IMR-90 (cell line): ENCODE measurements at regions not wholly inside any gene's neighbourhood (a gene's known extent, or its start where the extent isn't known, plus 50 kb on each side); places are given as distances from the start of the nearest gene placed in this dataset.

Source experiments
- ATAC-seq: fragments of 200-7000 bp; cut with Tn5 transposase; 2 replicates; pipeline ENCODE4 v1.9.1; 2020; ENCODE audit warnings: low read depth, mild to moderate bottlenecking, moderate library complexity
- BruUV-seq: library from RNA; stranded (reverse); fragments of 400-500 nt; replicated peaks from 2 replicates; lab custom pipeline; 2021; lab: Mats Ljungman, UMichigan
- CTCF ChIA-PET: fragments of 300-600 bp; formaldehyde crosslinking; extraction: SDS; loops from one replicate; lab custom pipeline; 2021; ENCODE audit warnings: antibody characterized with exemption; lab: Yijun Ruan, JAX
- POLR2A ChIA-PET: fragments of 300-600 bp; sonication (Branson Sonifier 250); formaldehyde crosslinking; loops from one replicate; lab custom pipeline; 2022; ENCODE audit warnings: antibody characterized with exemption; ENCODE audit not compliant: unreplicated experiment; lab: Charles Lee
- DNase-seq: peaks from one replicate; pipeline ENCODE4 v3.0.0; 2013
- H2AFZ ChIP-seq: replicated peaks from 2 replicates; pipeline ENCODE3; 2013; ENCODE audit warnings: low read length, mild to moderate bottlenecking; ENCODE audit not compliant: poor library complexity
- H2AK5ac ChIP-seq: 2 replicates; pipeline ENCODE4 v1.6.1; 2013; ENCODE audit warnings: low read depth, low read length, inconsistent platforms
- H2AK9ac ChIP-seq: replicated peaks from 2 replicates; pipeline ENCODE3; 2013; ENCODE audit warnings: mild to moderate bottlenecking, low read depth, low read length, moderate library complexity; ENCODE audit not compliant: poor library complexity
- H2BK120ac ChIP-seq: 2 replicates; pipeline ENCODE4 v1.6.1; 2013; ENCODE audit warnings: low read depth, low read length, inconsistent platforms
- H2BK15ac ChIP-seq: 3 replicates; pipeline ENCODE4 v1.6.1; 2013; ENCODE audit warnings: low read depth, low read length, inconsistent platforms
- H2BK20ac ChIP-seq: 2 replicates; pipeline ENCODE4 v1.6.1; 2013; ENCODE audit warnings: low read depth, mild to moderate bottlenecking, inconsistent platforms, low read length, moderate library complexity
- H2BK5ac ChIP-seq: 2 replicates; pipeline ENCODE4 v1.6.1; 2013; ENCODE audit warnings: mild to moderate bottlenecking, low read depth, low read length, inconsistent platforms; ENCODE audit not compliant: poor library complexity, severe bottlenecking
- H3K14ac ChIP-seq: replicated peaks from 2 replicates; pipeline ENCODE4 v1.6.1; 2013; ENCODE audit warnings: low read depth, low read length, inconsistent platforms
- H3K18ac ChIP-seq: 2 replicates; pipeline ENCODE4 v1.6.1; 2013; ENCODE audit warnings: low read depth, low read length, control low read depth
- H3K23ac ChIP-seq: 2 replicates; pipeline ENCODE4 v1.6.1; 2013; ENCODE audit warnings: low read depth, low read length, inconsistent platforms
- H3K27ac ChIP-seq: 2 replicates; pipeline ENCODE4 v1.5.1; 2013; ENCODE audit warnings: mild to moderate bottlenecking, control low read depth, low read length; ENCODE audit not compliant: insufficient read depth
- H3K27me3 ChIP-seq: 2 replicates; pipeline ENCODE4 v1.6.1; 2013; ENCODE audit warnings: low read length; ENCODE audit not compliant: control insufficient read depth, insufficient read depth
- H3K36me3 ChIP-seq: 2 replicates; pipeline ENCODE4 v1.6.1; 2013; ENCODE audit warnings: low read length, mixed read lengths; ENCODE audit not compliant: control insufficient read depth, insufficient read depth
- H3K4ac ChIP-seq: 2 replicates; pipeline ENCODE4 v1.6.1; 2013; ENCODE audit warnings: low read depth, low read length, inconsistent platforms
- H3K4me1 ChIP-seq: 2 replicates; pipeline ENCODE4 v1.6.1; 2013; ENCODE audit warnings: low read length, mixed read lengths; ENCODE audit not compliant: control insufficient read depth, insufficient read depth
- H3K4me2 ChIP-seq: 2 replicates; pipeline ENCODE4 v1.6.1; 2013; ENCODE audit warnings: low read depth, mild to moderate bottlenecking, control low read depth, low read length, moderate library complexity
- H3K4me3 ChIP-seq: 2 replicates; pipeline ENCODE4 v1.5.1; 2013; ENCODE audit warnings: low read depth, mild to moderate bottlenecking, control low read depth, low read length, moderate library complexity; ENCODE audit not compliant: insufficient read depth
- H3K56ac ChIP-seq: 2 replicates; pipeline ENCODE4 v1.6.1; 2013; ENCODE audit warnings: low read length, inconsistent platforms; ENCODE audit not compliant: insufficient read depth; ENCODE audit errors: extremely low read depth
- H3K79me1 ChIP-seq, 2 experiments: 2 replicates each; pipeline ENCODE4 v1.6.1; 2013; ENCODE audit warnings: low read length in 2 of 2, inconsistent platforms in 1 of 2, low read depth in 1 of 2
- H3K9ac ChIP-seq: 2 replicates; pipeline ENCODE4 v1.6.1; 2013; ENCODE audit warnings: low read depth, low read length, control low read depth
- H3K9me1 ChIP-seq: 2 replicates; pipeline ENCODE4 v1.6.1; 2013; ENCODE audit warnings: low read length, inconsistent platforms; ENCODE audit not compliant: insufficient read depth
- H3K9me3 ChIP-seq: 2 replicates; pipeline ENCODE4 v1.6.1; 2013; ENCODE audit warnings: low read length; ENCODE audit not compliant: control insufficient read depth, insufficient read depth
- H4K20me1 ChIP-seq: 2 replicates; pipeline ENCODE4 v1.6.1; 2013; ENCODE audit warnings: low read length, inconsistent platforms; ENCODE audit not compliant: insufficient read depth
- H4K5ac ChIP-seq: 2 replicates; pipeline ENCODE4 v1.6.1; 2013; ENCODE audit warnings: mild to moderate bottlenecking, low read depth, low read length, control low read depth
- H4K8ac ChIP-seq, 2 experiments: 2 replicates each; pipeline ENCODE4 v1.6.1; 2013; ENCODE audit warnings: low read depth in 2 of 2, low read length in 2 of 2, control low read depth in 1 of 2, inconsistent platforms in 1 of 2
- H4K91ac ChIP-seq: 2 replicates; pipeline ENCODE4 v1.6.1; 2013; ENCODE audit warnings: low read depth, low read length, inconsistent platforms; ENCODE audit not compliant: insufficient read depth
- BHLHE40 ChIP-seq: fragments of 150-350 bp; IDR thresholded peaks from 2 replicates; pipeline ENCODE4 v1.6.1; 2016; ENCODE audit warnings: mild to moderate bottlenecking, low read depth, low read length
- CEBPB ChIP-seq: IDR thresholded peaks from 2 replicates; pipeline ENCODE4 v1.6.1; 2012; ENCODE audit warnings: low read depth, low read length, improper control_type of control experiment
- CHD1 ChIP-seq: IDR thresholded peaks from 2 replicates; pipeline ENCODE4 v1.6.1; 2012; ENCODE audit warnings: low read depth, low read length, improper control_type of control experiment
- FOS ChIP-seq: fragments of 150-350 bp; IDR thresholded peaks from 2 replicates; pipeline ENCODE4 v1.6.1; 2016; ENCODE audit warnings: low read depth, low read length
- MAFK ChIP-seq: IDR thresholded peaks from 2 replicates; pipeline ENCODE4 v1.6.1; 2012; ENCODE audit warnings: low read depth, low read length, improper control_type of control experiment
- MAZ ChIP-seq: IDR thresholded peaks from 2 replicates; pipeline ENCODE4 v1.6.1; 2012; ENCODE audit warnings: low read depth, mild to moderate bottlenecking, low read length, improper control_type of control experiment, moderate library complexity, borderline replicate concordance
- MXI1 ChIP-seq: IDR thresholded peaks from 2 replicates; pipeline ENCODE4 v1.6.1; 2012; ENCODE audit warnings: low read depth, mild to moderate bottlenecking, low read length, moderate library complexity, borderline replicate concordance
- NFE2L2 ChIP-seq: fragments of 150-350 bp; IDR thresholded peaks from 2 replicates; pipeline ENCODE4 v1.6.1; 2016; ENCODE audit warnings: low read depth, mild to moderate bottlenecking, low read length
- RAD21 ChIP-seq: IDR thresholded peaks from 2 replicates; pipeline ENCODE4 v1.6.1; 2012; ENCODE audit warnings: low read length, improper control_type of control experiment
- RCOR1 ChIP-seq: IDR thresholded peaks from 2 replicates; pipeline ENCODE4 v1.6.1; 2012; ENCODE audit warnings: mild to moderate bottlenecking, low read length, improper control_type of control experiment; ENCODE audit not compliant: insufficient replicate concordance
- RFX5 ChIP-seq: IDR thresholded peaks from 2 replicates; pipeline ENCODE4 v1.8.0; 2012; ENCODE audit warnings: low read depth, mild to moderate bottlenecking, low read length, moderate library complexity
- SMC3 ChIP-seq: fragments of 150-350 bp; IDR thresholded peaks from 2 replicates; pipeline ENCODE4 v1.6.1; 2016; ENCODE audit warnings: low read depth, mild to moderate bottlenecking, antibody characterized with exemption, low read length, moderate library complexity
- WGBS, 2 experiments: methylation state at CpG; one replicate each; pipeline versions ENCODE4 v1.1.5 to v1.1.7; 2013; ENCODE audit warnings: missing lambda C conversion rate in 2 of 2; ENCODE audit not compliant: insufficient read length in 1 of 2; ENCODE audit errors: extremely low coverage in 2 of 2; 5-methylcytosine and 5-hydroxymethylcytosine counted together
- dilution Hi-C: fragments of 300-500 bp; cut with HindIII; formaldehyde crosslinking; loops from one replicate; pipeline ENCODE4 v1.14.3; 2018; ENCODE audit warnings: low sequenced_read_pairs; ENCODE audit not compliant: unreplicated experiment
- in situ Hi-C: fragments of 300-500 bp; cut with MboI; formaldehyde crosslinking; loops from 3 replicates; pipeline ENCODE4 v1.14.3; 2019; ENCODE audit warnings: low sequenced_read_pairs, inconsistent platforms, mixed read lengths
- intact Hi-C: fragments of 100-400 bp; cut with micrococcal nuclease; formaldehyde crosslinking; loops from 2 replicates; pipeline ENCODE4 v1.10.0; 2022
- TF ChIP-seq, protein P1 (sequence below): conservative IDR thresholded peaks from 2 replicates; pipeline ENCODE4 v1.5.1; 2012; ENCODE audit warnings: mild to moderate bottlenecking, low read depth, low read length, improper control_type of control experiment
- TF ChIP-seq, protein P2 (sequence below): fragments of 150-350 bp; IDR thresholded peaks from 2 replicates; pipeline ENCODE4 v1.6.1; 2017; ENCODE audit warnings: mild to moderate bottlenecking, antibody characterized with exemption, low read length, low read depth
- TF ChIP-seq, protein P3 (sequence below): fragments of 150-350 bp; IDR thresholded peaks from 2 replicates; pipeline ENCODE4 v1.6.1; 2016; ENCODE audit warnings: low read depth, mild to moderate bottlenecking, low read length, moderate library complexity, borderline replicate concordance

DNA sequence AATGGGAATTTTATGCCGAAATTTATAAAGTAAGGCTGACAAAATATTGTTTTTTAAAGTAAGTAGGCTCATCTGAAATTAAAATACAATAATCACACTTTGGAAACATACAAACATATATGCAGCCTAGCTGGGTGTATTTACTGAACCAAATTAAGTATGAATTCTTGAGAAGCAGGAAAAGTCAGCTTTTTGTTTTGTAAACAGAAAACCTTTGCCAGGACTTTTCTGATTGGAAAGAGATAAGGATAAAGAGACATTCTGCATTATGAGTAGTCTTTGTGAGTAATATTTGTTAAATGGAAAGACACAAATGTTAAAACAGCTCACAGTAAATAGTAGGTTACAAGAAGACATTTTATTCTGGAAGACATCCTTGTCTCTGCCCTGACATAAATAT is 1380.8 kb downstream of the GRIK2 start:
- in situ Hi-C loops, result no loop called here
- H2AFZ ChIP-seq, result no peak overlapping the region
- dilution Hi-C loops, result no loop called here

More for the DNA sequence above, 1380.8 kb downstream of the GRIK2 start:
- Histone ChIP-seq H3K9ac (no peak overlapping the region), H3K9me3 (no peaks in the 10 kb centered on the region; the same call in 1 of the 2 replicates), H3K27ac (no peak overlapping the region), H4K20me1 (no peaks in the 10 kb centered on the region), H3K14ac (no peak overlapping the region), H3K27me3 (no peaks in the 10 kb centered on the region), H4K5ac (no peak overlapping the region), H3K4me3 (no peak overlapping the region), H3K9me1 (no peaks in the 10 kb centered on the region), H3K23ac (no peak overlapping the region), H3K79me1 (no peaks in the 10 kb centered on the region), H2BK15ac (no peak overlapping the region), H2AK9ac (no peak overlapping the region), H2BK20ac (no peak overlapping the region), H3K18ac (no peak overlapping the region), H4K8ac (no peak overlapping the region), H2BK120ac (no peak overlapping the region), H3K4me2 (no peak overlapping the region), H2AK5ac (no peak overlapping the region), H3K56ac (no peak overlapping the region), H2BK5ac (no peak overlapping the region), H3K36me3 (no peaks in the 10 kb centered on the region), H3K4ac (no peak overlapping the region), H3K4me1 (no peaks in the 10 kb centered on the region), H4K91ac (no peak overlapping the region)
- DNase-seq, result no peak
- CTCF ChIA-PET, result no interaction called here
- no peak for ATAC-seq
- intact Hi-C loops, result no loop called here
- no CpG with 5 or more reads among the region's 1 CpG for WGBS, 2 experiments
- BruUV-seq, result no TSS peak
- TF ChIP-seq CEBPB (no peak), FOS (no peak), CHD1 (no peak), RAD21 (no peak), RCOR1 (no peak), NFE2L2 (no peak), MAZ (no peak), BHLHE40 (no peak), MAFK (no peak), SMC3 (no peak), MXI1 (no peak), RFX5 (no peak)
- TF ChIP-seq, protein P1, sequence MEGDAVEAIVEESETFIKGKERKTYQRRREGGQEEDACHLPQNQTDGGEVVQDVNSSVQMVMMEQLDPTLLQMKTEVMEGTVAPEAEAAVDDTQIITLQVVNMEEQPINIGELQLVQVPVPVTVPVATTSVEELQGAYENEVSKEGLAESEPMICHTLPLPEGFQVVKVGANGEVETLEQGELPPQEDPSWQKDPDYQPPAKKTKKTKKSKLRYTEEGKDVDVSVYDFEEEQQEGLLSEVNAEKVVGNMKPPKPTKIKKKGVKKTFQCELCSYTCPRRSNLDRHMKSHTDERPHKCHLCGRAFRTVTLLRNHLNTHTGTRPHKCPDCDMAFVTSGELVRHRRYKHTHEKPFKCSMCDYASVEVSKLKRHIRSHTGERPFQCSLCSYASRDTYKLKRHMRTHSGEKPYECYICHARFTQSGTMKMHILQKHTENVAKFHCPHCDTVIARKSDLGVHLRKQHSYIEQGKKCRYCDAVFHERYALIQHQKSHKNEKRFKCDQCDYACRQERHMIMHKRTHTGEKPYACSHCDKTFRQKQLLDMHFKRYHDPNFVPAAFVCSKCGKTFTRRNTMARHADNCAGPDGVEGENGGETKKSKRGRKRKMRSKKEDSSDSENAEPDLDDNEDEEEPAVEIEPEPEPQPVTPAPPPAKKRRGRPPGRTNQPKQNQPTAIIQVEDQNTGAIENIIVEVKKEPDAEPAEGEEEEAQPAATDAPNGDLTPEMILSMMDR, result no peak
- TF ChIP-seq, protein P2, sequence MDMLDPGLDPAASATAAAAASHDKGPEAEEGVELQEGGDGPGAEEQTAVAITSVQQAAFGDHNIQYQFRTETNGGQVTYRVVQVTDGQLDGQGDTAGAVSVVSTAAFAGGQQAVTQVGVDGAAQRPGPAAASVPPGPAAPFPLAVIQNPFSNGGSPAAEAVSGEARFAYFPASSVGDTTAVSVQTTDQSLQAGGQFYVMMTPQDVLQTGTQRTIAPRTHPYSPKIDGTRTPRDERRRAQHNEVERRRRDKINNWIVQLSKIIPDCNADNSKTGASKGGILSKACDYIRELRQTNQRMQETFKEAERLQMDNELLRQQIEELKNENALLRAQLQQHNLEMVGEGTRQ, result no peak
- TF ChIP-seq, protein P3, sequence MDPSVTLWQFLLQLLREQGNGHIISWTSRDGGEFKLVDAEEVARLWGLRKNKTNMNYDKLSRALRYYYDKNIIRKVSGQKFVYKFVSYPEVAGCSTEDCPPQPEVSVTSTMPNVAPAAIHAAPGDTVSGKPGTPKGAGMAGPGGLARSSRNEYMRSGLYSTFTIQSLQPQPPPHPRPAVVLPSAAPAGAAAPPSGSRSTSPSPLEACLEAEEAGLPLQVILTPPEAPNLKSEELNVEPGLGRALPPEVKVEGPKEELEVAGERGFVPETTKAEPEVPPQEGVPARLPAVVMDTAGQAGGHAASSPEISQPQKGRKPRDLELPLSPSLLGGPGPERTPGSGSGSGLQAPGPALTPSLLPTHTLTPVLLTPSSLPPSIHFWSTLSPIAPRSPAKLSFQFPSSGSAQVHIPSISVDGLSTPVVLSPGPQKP, result no peak
- POLR2A ChIA-PET, result no interaction called here
